Sigmoid colon (tissue), 6 donors: ENCODE measurements at regions not wholly inside any gene's neighbourhood (a gene's known extent, or its start where the extent isn't known, plus 50 kb on each side); places are given as distances from the start of the nearest gene placed in this dataset.

ENCODE experiments used
- DNase-seq: peaks from one replicate; pipeline ENCODE4 v3.0.0-alpha.2; 2019
- H3K27ac ChIP-seq, 4 donors: fragments of 200-600 bp; sonication (generic); one replicate each; pipeline ENCODE4 v1.5.1; 2016 to 2019; ENCODE audit warnings: mild to moderate bottlenecking in 1 of 4
- H3K27me3 ChIP-seq, 3 donors: fragments of 200-600 bp; sonication (generic); one replicate each; pipeline ENCODE4 v1.5.1; 2019; ENCODE audit warnings: mild to moderate bottlenecking in 1 of 3
- H3K36me3 ChIP-seq, 4 donors: fragments of 200-600 bp; sonication (generic); one replicate each; pipeline ENCODE4 v1.5.1; 2016 to 2019
- H3K4me1 ChIP-seq, 4 donors: fragments of 200-600 bp; sonication (generic); one replicate each; pipeline ENCODE4 v1.5.1; 2017 to 2019
- H3K4me3 ChIP-seq, 4 donors: fragments of 200-600 bp; sonication (generic); one replicate each; pipeline ENCODE4 v1.5.1; 2017 to 2019; ENCODE audit warnings: mild to moderate bottlenecking in 2 of 4, moderate library complexity in 1 of 4
- H3K9me3 ChIP-seq, 4 donors: fragments of 200-600 bp in 3 of 4; sonication (generic) in 3 of 4; one replicate each; pipeline versions ENCODE4 v1.5.1 to v1.6.1; 2013 to 2019
- CTCF ChIP-seq, 4 experiments: fragments of 450-650 bp in 3 of 4; fragments of 200-600 bp in 1 of 4; IDR thresholded peaks; one replicate each; pipeline ENCODE4 v1.5.1; 2016 to 2019; ENCODE audit warnings: antibody characterized with exemption in 4 of 4, mild to moderate bottlenecking in 3 of 4, moderate library complexity in 2 of 4
- EP300 ChIP-seq, 4 donors: sonication (generic); formaldehyde crosslinking; IDR thresholded peaks; one replicate each; pipeline ENCODE4 v1.6.1; 2017; ENCODE audit warnings: antibody characterized with exemption in 4 of 4
- POLR2A ChIP-seq, 2 donors: fragments of 450-650 bp; IDR thresholded peaks; one replicate each; pipeline ENCODE4 v1.6.1; 2016; ENCODE audit warnings: antibody characterized with exemption in 2 of 2, mild to moderate bottlenecking in 2 of 2, moderate library complexity in 2 of 2
- POLR2AphosphoS5 ChIP-seq, 4 donors: sonication (generic); formaldehyde crosslinking; IDR thresholded peaks; one replicate each; pipeline ENCODE4 v1.6.1; 2017; ENCODE audit warnings: antibody characterized with exemption in 4 of 4
- WGBS, 2 donors: extraction: QIAGEN DNeasy Blood & Tissue Kit; methylation state at CpG; one replicate each; pipeline ENCODE4 v1.1.7; 2013; 5-methylcytosine and 5-hydroxymethylcytosine counted together
- intact Hi-C: fragments of 100-400 bp; cut with DNase I; formaldehyde crosslinking; loops from one replicate; pipeline ENCODE4 v1.15.1; 2023
- donor health status: healthy with polysubstance abuse.
- donor health status: healthy.

GRCh38 chr4:181008164-181008563 lies 1235.0 kb upstream of the TENM3 start:
- H3K36me3 ChIP-seq: no peaks in the 10 kb centered on the region
- TF ChIP-seq CTCF (IDR thresholded peaks at IDR 0.05) (no peak), POLR2A (IDR thresholded peaks at IDR 0.05) (no peak), POLR2AphosphoS5 (IDR thresholded peaks at IDR 0.05) (no peak), EP300 (IDR thresholded peaks at IDR 0.05) (no peak)
- H3K27ac ChIP-seq: no peak overlapping the region
- peaks cover 0 to 10% (median 2%) of the 10 kb centered on the region in 4 donors for H3K4me1 ChIP-seq
- no peaks in the 10 kb centered on the region for H3K27me3 ChIP-seq
- H3K4me3 ChIP-seq: no peak overlapping the region
- intact Hi-C loops: no loop called here
- 28 to 69% methylated on average over 4 of the region's 4 CpGs for WGBS, 2 donors
- no peak for DNase-seq
- H3K9me3 ChIP-seq: no peaks in the 10 kb centered on the region

- Histone ChIP-seq H3K9me3 (peaks cover 0 to 4% (median 0%) of the 10 kb centered on the region in 4 donors), H3K27ac (no peak overlapping the region), H3K36me3 (no peaks in the 10 kb centered on the region), H3K27me3 (no peaks in the 10 kb centered on the region), H3K4me3 (no peak overlapping the region), H3K4me1 (no peaks in the 10 kb centered on the region)
- intact Hi-C loops: no loop called here
- no peak for DNase-seq
- no peak for TF ChIP-seq POLR2A (IDR thresholded peaks at IDR 0.05)
- no peak for TF ChIP-seq EP300 (IDR thresholded peaks at IDR 0.05)
- no peak for TF ChIP-seq CTCF (IDR thresholded peaks at IDR 0.05)
- no peak for TF ChIP-seq POLR2AphosphoS5 (IDR thresholded peaks at IDR 0.05)
- 71 to 86% methylated on average over 5 of the region's 5 CpGs for WGBS, 2 donors
Measured at GRCh38 chr4:181013162-181013561, 1230.0 kb upstream of the TENM3 start.

- H3K27ac ChIP-seq: no peak overlapping the region
- no peak for TF ChIP-seq EP300 (IDR thresholded peaks at IDR 0.05)
- no peak for TF ChIP-seq POLR2A (IDR thresholded peaks at IDR 0.05)
- no peak for TF ChIP-seq POLR2AphosphoS5 (IDR thresholded peaks at IDR 0.05)
- TF ChIP-seq CTCF (IDR thresholded peaks at IDR 0.05): no peak
- H3K27me3 ChIP-seq: no peaks in the 10 kb centered on the region
- H3K9me3 ChIP-seq: peaks cover 0 to 4% (median 0%) of the 10 kb centered on the region in 4 donors
- no peaks in the 10 kb centered on the region for H3K36me3 ChIP-seq
- intact Hi-C loops: no loop called here
- H3K4me1 ChIP-seq: no peaks in the 10 kb centered on the region
- no peak overlapping the region for H3K4me3 ChIP-seq
- no peak for DNase-seq
- WGBS, 2 donors: 78 to 86% methylated on average over 5 of the region's 5 CpGs
Measured at GRCh38 chr4:181017038-181017437, 1226.2 kb upstream of the TENM3 start.

GRCh38 chr4:181018472-181018871 lies 1224.7 kb upstream of the TENM3 start:
- DNase-seq: no peak
- TF ChIP-seq EP300 (IDR thresholded peaks at IDR 0.05): no peak
- no peak for TF ChIP-seq POLR2A (IDR thresholded peaks at IDR 0.05)
- TF ChIP-seq CTCF (IDR thresholded peaks at IDR 0.05): no peak
- TF ChIP-seq POLR2AphosphoS5 (IDR thresholded peaks at IDR 0.05): no peak

GRCh38 chr4:181018913-181019312 lies 1224.3 kb upstream of the TENM3 start:
- no peak for TF ChIP-seq POLR2AphosphoS5 (IDR thresholded peaks at IDR 0.05)
- TF ChIP-seq CTCF (IDR thresholded peaks at IDR 0.05): no peak
- no peak for TF ChIP-seq EP300 (IDR thresholded peaks at IDR 0.05)
- no peak for TF ChIP-seq POLR2A (IDR thresholded peaks at IDR 0.05)
- no peak for DNase-seq
- no peaks in the 10 kb centered on the region for H3K27me3 ChIP-seq
- intact Hi-C loops: no loop called here
- WGBS, 2 donors: 78 to 87% methylated on average over 5 of the region's 5 CpGs
- H3K27ac ChIP-seq: no peak overlapping the region
- no peaks in the 10 kb centered on the region for H3K36me3 ChIP-seq
- no peaks in the 10 kb centered on the region for H3K4me1 ChIP-seq
- no peak overlapping the region for H3K4me3 ChIP-seq
- peaks cover 0 to 4% (median 0%) of the 10 kb centered on the region in 4 donors for H3K9me3 ChIP-seq

More at GRCh38 chr4:181018472-181018871, 1224.7 kb upstream of the TENM3 start:
- intact Hi-C loops: no loop called here
- 45 to 64% methylated on average over 4 of the region's 4 CpGs for WGBS, 2 donors
- H3K9me3 ChIP-seq: peaks cover 0 to 4% (median 0%) of the 10 kb centered on the region in 4 donors
- H3K4me1 ChIP-seq: no peaks in the 10 kb centered on the region
- H3K4me3 ChIP-seq: no peak overlapping the region
- H3K27me3 ChIP-seq: no peaks in the 10 kb centered on the region
- no peaks in the 10 kb centered on the region for H3K36me3 ChIP-seq
- H3K27ac ChIP-seq: no peak overlapping the region
